OCI-LY7 (cell line): ENCODE measurements at regions not wholly inside any gene's neighbourhood (a gene's known extent, or its start where the extent isn't known, plus 50 kb on each side); places are given as distances from the start of the nearest gene placed in this dataset.

Source experiments
- BruUV-seq: library from RNA; stranded (reverse); fragments of 400-500 nt; replicated peaks from 2 replicates; lab custom pipeline; 2021; lab: Mats Ljungman, UMichigan
- CTCF ChIA-PET: fragments of 300-600 bp; sonication (Branson Sonifier 250); formaldehyde crosslinking; loops from one replicate; lab custom pipeline; 2022; ENCODE audit warnings: antibody characterized with exemption; ENCODE audit not compliant: unreplicated experiment; lab: Charles Lee
- POLR2A ChIA-PET: fragments of 300-600 bp; sonication (Branson Sonifier 250); formaldehyde crosslinking; loops from one replicate; lab custom pipeline; 2022; ENCODE audit warnings: antibody characterized with exemption; lab: Charles Lee
- DNase-seq: peaks from one replicate; pipeline ENCODE4 v3.0.0-alpha.2; 2015; ENCODE audit warnings: low spot score
- H2AFZ ChIP-seq: fragments of 200-600 bp; sonication (generic), shearing (Covaris generic); 2 replicates; pipeline ENCODE4 v1.6.1; 2014; ENCODE audit warnings: mild to moderate bottlenecking, antibody characterized with exemption, low read length, moderate library complexity
- H3K27ac ChIP-seq: fragments of 200-600 bp; sonication (generic); 2 replicates; pipeline ENCODE4 v1.5.1; 2014; ENCODE audit warnings: mixed run types, low read depth, mild to moderate bottlenecking, moderate library complexity, low read length, inconsistent platforms; ENCODE audit not compliant: poor library complexity, severe bottlenecking
- H3K36me3 ChIP-seq: fragments of 200-600 bp; sonication (generic); 2 replicates; pipeline ENCODE4 v1.6.1; 2014; ENCODE audit warnings: mild to moderate bottlenecking, antibody characterized with exemption, low read length, moderate library complexity, mixed read lengths; ENCODE audit not compliant: insufficient read depth
- H3K4me1 ChIP-seq: fragments of 200-600 bp; sonication (generic); 2 replicates; pipeline ENCODE4 v1.5.1; 2014; ENCODE audit warnings: mild to moderate bottlenecking, low read length; ENCODE audit not compliant: insufficient read depth, poor library complexity, severe bottlenecking
- H3K4me2 ChIP-seq: fragments of 200-600 bp; sonication (generic); 2 replicates; pipeline ENCODE4 v1.6.1; 2014; ENCODE audit warnings: mild to moderate bottlenecking, low read length
- H3K4me3 ChIP-seq: fragments of 200-600 bp; sonication (generic); 2 replicates; pipeline ENCODE4 v1.5.1; 2014; ENCODE audit warnings: mild to moderate bottlenecking, low read depth, low read length; ENCODE audit not compliant: poor library complexity, severe bottlenecking
- H3K79me2 ChIP-seq: fragments of 200-600 bp; sonication (generic); 2 replicates; pipeline ENCODE4 v1.6.1; 2016; ENCODE audit warnings: low read depth, mild to moderate bottlenecking, low read length, moderate library complexity, mixed read lengths; ENCODE audit not compliant: insufficient read depth
- H3K9me2 ChIP-seq: fragments of 200-600 bp; sonication (generic); 2 replicates; pipeline ENCODE4 v1.6.1; 2016; ENCODE audit warnings: mild to moderate bottlenecking, low read length, mixed read lengths; ENCODE audit not compliant: insufficient read depth
- H3K9me3 ChIP-seq: fragments of 200-600 bp; sonication (generic); 2 replicates; pipeline ENCODE4 v1.6.1; 2014; ENCODE audit warnings: mild to moderate bottlenecking, mixed run types, low read length, mixed read lengths
- H4K20me1 ChIP-seq: fragments of 200-600 bp; sonication (generic); 2 replicates; pipeline ENCODE4 v1.6.1; 2014; ENCODE audit warnings: mild to moderate bottlenecking, antibody characterized with exemption, low read length, moderate library complexity, mixed read lengths; ENCODE audit not compliant: insufficient read depth
- CTCF ChIP-seq: fragments of 200-600 bp; sonication (generic); conservative IDR thresholded peaks from 2 replicates; pipeline ENCODE4 v1.5.1; 2014; ENCODE audit warnings: mild to moderate bottlenecking, antibody characterized with exemption, low read length, moderate library complexity, mixed read lengths
- EZH2phosphoT487 ChIP-seq: fragments of 200-600 bp; sonication (generic); IDR thresholded peaks from 2 replicates; pipeline ENCODE4 v1.6.1; 2018; ENCODE audit warnings: low read depth, borderline replicate concordance, mild to moderate bottlenecking, mixed run types, antibody characterized with exemption, low read length, moderate library complexity, mixed read lengths
- intact Hi-C: fragments of 100-400 bp; cut with micrococcal nuclease; formaldehyde crosslinking; loops from one replicate; pipeline ENCODE4 v1.10.0; 2022; ENCODE audit not compliant: unreplicated experiment

- CTCF ChIA-PET, result no interaction called here
- Histone ChIP-seq H3K4me3 (no peak overlapping the region), H3K4me2 (no peak overlapping the region), H3K79me2 (no peaks in the 10 kb centered on the region), H3K9me3 (no peaks in the 10 kb centered on the region), H3K9me2 (no peaks in the 10 kb centered on the region), H4K20me1 (no peaks in the 10 kb centered on the region), H2AFZ (no peak overlapping the region), H3K27ac (no peak overlapping the region), H3K36me3 (no peaks in the 10 kb centered on the region), H3K4me1 (no peaks in the 10 kb centered on the region)
- no TSS peak for BruUV-seq
- POLR2A ChIA-PET, result no interaction called here
- DNase-seq, result no peak
- intact Hi-C loops, result no loop called here
- no peak for TF ChIP-seq CTCF
- no peak for TF ChIP-seq EZH2phosphoT487
Measured at GRCh38 chr4:141469392-141469791, 167.0 kb upstream of the IL15 start.

- BruUV-seq, result no TSS peak
- Histone ChIP-seq H3K4me2 (no peak overlapping the region), H3K27ac (no peak overlapping the region), H3K9me2 (no peaks in the 10 kb centered on the region), H3K79me2 (no peaks in the 10 kb centered on the region), H4K20me1 (no peaks in the 10 kb centered on the region), H2AFZ (no peak overlapping the region), H3K4me3 (no peak overlapping the region), H3K9me3 (no peaks in the 10 kb centered on the region), H3K4me1 (no peaks in the 10 kb centered on the region), H3K36me3 (no peaks in the 10 kb centered on the region)
- intact Hi-C loops, result no loop called here
- CTCF ChIA-PET, result no interaction called here
- no peak for DNase-seq
- no peak for TF ChIP-seq CTCF
- no peak for TF ChIP-seq EZH2phosphoT487
- POLR2A ChIA-PET, result no interaction called here
Measured at GRCh38 chr4:141473026-141473540, 163.3 kb upstream of the IL15 start.

GRCh38 chr4:141473952-141474351, 162.4 kb upstream of the IL15 start:
- no peaks in the 10 kb centered on the region for H4K20me1 ChIP-seq
- no peaks in the 10 kb centered on the region for H3K36me3 ChIP-seq
- H3K9me3 ChIP-seq, result no peaks in the 10 kb centered on the region
- no peaks in the 10 kb centered on the region for H3K79me2 ChIP-seq
- no peaks in the 10 kb centered on the region for H3K4me1 ChIP-seq
- H3K4me3 ChIP-seq, result no peak overlapping the region
- DNase-seq, result no peak
- H3K9me2 ChIP-seq, result no peaks in the 10 kb centered on the region
- BruUV-seq, result no TSS peak
- no peak overlapping the region for H2AFZ ChIP-seq
- no peak for TF ChIP-seq CTCF
- H3K4me2 ChIP-seq, result no peak overlapping the region
- POLR2A ChIA-PET, result no interaction called here
- H3K27ac ChIP-seq, result no peak overlapping the region
- CTCF ChIA-PET, result no interaction called here
- intact Hi-C loops, result no loop called here
